ENCODE measurements at regions not wholly inside any gene's neighbourhood (a gene's known extent, or its start where the extent isn't known, plus 50 kb on each side); places are given as distances from the start of the nearest gene placed in this dataset.

GRCh38 chr4:53764761-53765490, 173.6 kb upstream of the LNX1 start:
- DNase-seq, result peak in 1 of 3 experiments; percentile 36

DNA sequence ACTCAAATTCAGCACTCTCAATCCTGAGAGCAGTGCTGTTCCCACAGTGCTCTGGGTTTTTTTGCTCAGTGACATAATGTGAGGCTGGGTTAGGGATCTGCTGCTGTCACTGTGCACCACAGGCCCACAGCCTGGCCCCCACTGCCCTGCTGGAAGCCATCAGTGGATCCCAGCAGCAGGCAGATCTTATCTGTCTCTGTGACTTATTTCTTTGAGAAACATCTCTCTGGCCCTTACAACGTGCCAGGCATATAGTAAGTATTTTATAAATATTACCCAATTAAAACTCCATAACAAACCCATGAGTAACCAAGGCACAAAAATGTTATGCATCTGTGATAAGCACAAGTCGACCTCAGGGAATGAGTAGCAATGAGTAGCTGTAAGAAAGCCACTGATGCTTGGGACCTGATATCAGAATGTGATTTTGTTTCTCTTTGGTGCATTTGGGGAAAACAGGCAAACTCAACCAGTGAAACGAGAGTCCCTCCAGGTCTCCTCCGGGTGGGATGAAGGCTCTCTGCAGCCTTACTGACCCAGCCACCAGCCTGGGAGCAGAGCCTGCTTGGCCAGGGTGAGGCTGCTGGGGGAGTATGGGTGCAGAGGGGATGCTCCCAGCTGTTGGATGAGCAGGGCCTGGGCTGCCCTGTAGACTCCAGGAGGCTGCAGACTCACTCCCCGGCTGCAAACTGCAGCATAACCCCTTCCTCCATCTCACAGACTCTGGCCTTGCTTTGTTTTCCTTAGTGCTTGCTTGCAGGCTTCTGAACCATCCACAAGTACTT, 172.7 kb upstream of the LNX1 start:
- DNase-seq, result no peak

GRCh38 chr4:53755656-53756055, 164.4 kb upstream of the LNX1 start:
- no peak for DNase-seq

DNA sequence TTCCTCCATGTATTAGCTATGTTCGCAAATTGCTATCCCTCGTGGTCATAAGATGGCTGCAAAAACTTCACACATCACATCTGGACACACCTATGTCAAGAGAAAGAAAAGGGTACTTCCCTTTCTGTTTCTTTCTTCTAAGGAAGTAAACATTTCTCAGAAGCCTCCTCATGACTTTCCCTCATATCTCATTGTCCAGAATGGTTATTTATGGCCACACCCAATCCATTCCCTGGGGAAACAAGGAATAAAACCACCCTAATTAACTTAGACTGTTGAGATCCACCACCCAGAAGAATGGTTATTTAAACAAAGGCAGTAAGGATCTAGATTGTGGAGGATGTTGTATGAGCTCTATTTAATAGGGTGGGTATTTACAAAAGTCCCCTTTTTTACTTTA, 160.8 kb upstream of the LNX1 start:
- no peak for DNase-seq

DNA sequence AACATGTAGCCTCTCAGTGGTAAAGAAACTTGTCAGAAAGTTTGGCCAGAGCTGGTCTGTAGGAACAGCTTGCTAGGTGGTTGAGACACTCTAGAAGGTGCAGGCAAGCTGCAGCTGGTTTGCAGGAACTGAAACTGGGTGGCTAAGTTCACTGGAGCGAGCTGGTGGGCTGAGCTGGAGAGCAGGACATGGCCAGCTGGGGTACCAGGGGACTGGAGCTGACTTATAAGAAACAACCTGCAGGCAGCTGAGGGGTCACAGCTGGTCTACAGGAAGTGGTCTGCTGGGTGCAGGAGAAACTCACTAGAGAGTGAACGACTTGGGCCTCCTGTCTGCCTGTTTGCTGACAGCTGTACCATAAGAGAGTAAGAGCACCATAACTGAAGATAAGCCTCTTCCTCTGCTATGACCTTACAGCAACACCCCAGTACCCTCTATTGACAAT, 157.1 kb upstream of the LNX1 start:
- DNase-seq, result no peak

- DNase-seq, result no peak
Observed at GRCh38 chr4:53747401-53747800, 156.1 kb upstream of the LNX1 start.

DNA sequence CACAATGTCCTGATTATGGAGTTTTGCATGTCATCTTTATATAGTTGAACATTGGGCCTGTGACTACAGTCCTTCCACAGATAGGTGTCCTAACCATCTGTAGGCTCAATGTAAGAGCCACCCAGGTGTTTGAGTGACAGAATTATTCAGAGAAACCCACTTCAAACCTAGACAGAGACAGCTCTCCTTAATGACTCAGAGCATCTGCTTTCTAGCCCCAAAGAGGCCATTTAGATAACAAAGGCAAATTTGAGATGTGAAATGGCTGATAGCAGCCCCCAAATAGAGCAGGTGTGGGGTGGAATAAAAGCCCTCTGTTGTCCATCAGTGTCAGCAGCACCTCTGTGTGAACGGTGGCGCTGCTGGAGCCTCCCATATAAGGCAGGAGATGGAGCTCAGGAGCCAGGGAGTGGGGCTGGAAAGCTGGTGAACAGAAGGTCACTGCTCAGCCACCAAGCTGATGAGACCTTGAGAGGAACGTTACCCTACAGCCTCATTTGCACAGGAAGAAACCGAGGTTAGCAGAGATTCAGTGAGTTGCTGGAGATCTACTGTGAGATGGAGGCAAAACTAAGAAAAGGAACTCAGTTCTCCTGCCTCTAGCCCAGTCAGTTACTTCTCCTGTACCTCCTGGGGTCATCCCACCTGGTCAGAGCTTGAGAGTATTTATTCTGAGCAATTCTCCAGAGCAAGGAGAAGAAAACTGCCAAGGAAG, 153.3 kb upstream of the LNX1 start:
- DNase-seq, result peak in 2 of 3 experiments; percentile 9 to 61

GRCh38 chr4:53734584-53735353, 143.5 kb upstream of the LNX1 start:
- no peak for DNase-seq

DNA sequence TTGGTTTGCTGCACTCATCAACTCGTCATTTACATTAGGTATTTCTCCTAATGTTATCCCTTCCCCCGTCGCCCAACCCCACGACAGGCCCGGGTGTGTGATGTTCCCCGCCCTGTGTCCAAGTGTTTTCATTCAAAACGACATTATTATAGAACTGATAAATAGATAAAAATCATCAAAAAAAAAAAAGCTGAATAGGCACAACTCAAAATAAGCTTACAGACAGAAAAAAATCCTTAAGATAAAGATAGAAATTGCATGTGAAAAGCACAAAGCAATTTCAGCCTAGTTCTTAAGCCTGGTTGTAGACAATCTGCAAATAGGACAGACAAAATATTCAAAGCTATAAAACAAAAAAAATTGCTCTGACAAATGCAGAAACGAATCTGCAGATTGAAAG, 142.9 kb upstream of the LNX1 start:
- no peak for DNase-seq

DNA sequence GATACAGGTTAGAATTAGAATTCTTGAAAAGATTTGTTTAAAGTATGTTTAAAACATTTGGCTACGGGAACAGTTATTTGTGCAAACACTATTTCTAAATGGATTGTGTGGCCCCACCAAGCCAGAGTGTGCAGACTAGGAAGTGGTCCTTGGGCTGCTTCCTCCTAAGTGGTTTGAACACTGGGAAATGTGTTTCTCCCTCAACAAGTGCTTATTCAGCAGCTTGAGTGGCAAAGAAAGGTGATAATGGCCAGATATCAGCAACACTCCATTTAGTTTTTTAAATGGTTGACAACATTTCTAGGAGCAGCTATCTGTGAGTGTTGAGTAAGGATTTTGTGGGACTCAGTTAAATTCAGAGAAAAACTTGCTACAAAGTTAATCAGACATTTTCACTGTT, 141.4 kb upstream of the LNX1 start:
- peak in 1 of 3 experiments; percentile 32 for DNase-seq

DNA sequence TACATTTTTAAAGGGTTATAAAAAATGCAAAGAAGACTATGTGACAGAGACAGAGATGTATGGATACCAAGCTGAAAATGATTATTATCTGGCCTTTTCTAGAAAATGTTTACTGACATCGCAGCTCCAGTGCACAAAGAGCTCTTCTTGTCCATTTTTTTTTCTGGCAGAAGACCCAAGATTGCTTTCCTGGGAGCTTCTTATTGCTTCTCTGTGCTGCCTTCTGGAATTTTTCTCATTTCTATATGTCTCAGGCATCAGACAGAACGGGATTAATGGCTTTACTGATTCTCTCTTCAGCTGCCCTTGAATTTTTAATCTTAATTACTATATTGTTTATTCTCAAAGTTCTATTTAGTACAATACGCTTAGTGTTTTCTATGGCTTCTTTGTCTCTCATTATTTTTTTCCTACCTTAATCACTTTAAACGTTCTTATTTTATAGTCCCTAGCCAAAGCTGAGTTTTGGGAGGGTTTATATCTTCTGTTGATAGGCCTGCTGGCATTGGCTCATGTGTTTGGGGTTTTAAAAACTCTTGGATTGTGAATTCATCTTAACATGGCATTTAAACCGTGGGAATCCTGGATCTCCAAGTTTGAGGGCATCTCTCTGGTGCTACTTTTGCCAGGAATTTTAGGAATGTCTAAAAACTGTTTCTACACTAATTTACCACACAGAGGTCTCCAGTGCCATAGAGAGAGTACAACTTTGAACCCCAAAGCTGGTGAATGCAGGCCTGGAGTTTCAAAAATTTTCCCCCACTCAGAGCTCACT, 138.9 kb upstream of the LNX1 start:
- no peak for DNase-seq

- no peak for DNase-seq
Observed at GRCh38 chr4:53722110-53722509, 130.8 kb upstream of the LNX1 start.

- no peak for DNase-seq
Observed at GRCh38 chr4:53721263-53721662, 130.0 kb upstream of the LNX1 start.

GRCh38 chr4:53720776-53721175, 129.5 kb upstream of the LNX1 start:
- no peak for DNase-seq

DNA sequence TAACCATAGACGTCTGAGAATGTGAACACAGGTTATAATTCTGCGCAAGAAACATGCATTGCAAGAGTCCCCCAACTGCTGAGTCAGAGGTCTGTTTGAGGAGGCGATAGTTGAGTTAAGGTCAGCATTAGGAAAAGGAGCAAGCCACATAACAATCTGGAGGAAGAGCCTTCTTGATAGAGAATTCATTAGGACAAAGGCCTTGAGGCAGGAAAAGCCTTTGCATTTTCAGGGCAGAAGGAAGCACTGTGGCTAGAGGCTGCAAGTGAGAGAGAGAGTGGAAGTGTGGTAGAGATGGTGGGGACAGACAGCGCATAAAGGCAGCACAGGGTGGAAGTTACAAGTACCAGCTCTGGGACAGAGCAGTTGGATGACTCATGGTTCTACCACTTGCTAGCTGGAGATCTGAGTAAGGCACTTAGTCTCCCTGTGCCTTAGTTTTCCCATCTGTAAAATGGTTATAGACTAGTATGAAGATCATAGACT, 125.8 kb upstream of the LNX1 start:
- DNase-seq, result no peak

GRCh38 chr4:53716471-53717063, 125.3 kb upstream of the LNX1 start:
- DNase-seq, result no peak

DNA sequence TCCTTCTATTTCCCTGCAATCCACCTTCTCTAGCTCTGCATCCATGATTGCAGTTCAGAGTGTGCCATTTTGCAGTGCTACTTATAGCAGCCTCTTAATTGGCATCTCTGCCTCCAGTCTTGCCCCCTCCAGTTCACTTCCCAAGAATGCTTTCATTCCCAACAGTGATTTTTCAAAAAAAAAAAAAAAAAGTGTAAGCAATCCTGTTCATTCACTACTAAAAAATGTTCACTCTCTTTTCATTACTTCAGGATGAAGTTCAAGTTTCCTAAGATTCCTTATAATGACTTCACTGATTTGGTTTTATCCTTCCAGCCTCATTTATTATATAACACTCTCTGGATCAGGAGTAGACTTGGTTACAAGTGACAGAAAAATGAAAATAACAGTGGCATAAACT, 124.7 kb upstream of the LNX1 start:
- DNase-seq, result no peak

- DNase-seq, result no peak
Observed at GRCh38 chr4:53714236-53715140, 123.2 kb upstream of the LNX1 start.

GRCh38 chr4:53713767-53714166, 122.5 kb upstream of the LNX1 start:
- DNase-seq, result no peak

DNA sequence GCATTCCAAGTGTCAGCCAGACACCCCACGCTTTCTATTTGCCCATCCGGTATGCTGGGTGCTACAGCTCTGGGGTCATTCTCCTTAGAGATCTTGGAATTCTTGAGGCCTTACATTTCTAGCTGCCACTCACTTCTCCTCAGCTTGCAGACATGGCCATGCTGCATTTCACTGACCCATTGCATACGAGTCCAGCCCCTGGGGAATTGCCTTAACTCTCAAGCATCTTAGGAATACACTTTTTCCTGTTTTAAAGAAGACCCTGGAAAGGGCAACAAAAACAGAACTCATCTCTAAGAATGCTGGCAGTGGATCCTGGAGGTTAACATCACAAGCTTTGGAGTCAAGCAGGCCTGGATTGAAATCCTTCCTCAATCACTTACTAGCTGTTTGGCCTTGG, 122.0 kb upstream of the LNX1 start:
- no peak for DNase-seq
